GM12878 (cell line): ENCODE measurements at regions not wholly inside any gene's neighbourhood (a gene's known extent, or its start where the extent isn't known, plus 50 kb on each side); places are given as distances from the start of the nearest gene placed in this dataset.

Source experiments
- ATAC-seq: fragments of 200-7000 bp; cut with Tn5 transposase; 3 replicates; pipeline ENCODE4 v1.9.1; 2020; ENCODE audit warnings: mild to moderate bottlenecking, moderate library complexity
- BruUV-seq: library from RNA; stranded (reverse); fragments of 400-500 nt; replicated peaks from 2 replicates; lab custom pipeline; 2021; lab: Mats Ljungman, UMichigan
- CTCF ChIA-PET: fragments of 300-600 bp; sonication (Branson Sonifier 250); formaldehyde crosslinking; extraction: SDS; loops from one replicate; lab custom pipeline; 2021; ENCODE audit warnings: inconsistent platforms; lab: Yijun Ruan, JAX
- POLR2A ChIA-PET: fragments of 350-600 bp; formaldehyde crosslinking; extraction: SDS; loops from one replicate; lab custom pipeline; 2021; ENCODE audit warnings: inconsistent platforms; lab: Charles Lee
- RAD21 ChIA-PET: fragments of 300-600 bp; sonication (Branson Sonifier 250); formaldehyde crosslinking; loops from one replicate; lab custom pipeline; 2023; ENCODE audit warnings: antibody characterized with exemption; ENCODE audit not compliant: unreplicated experiment; lab: Charles Lee
- SMC1A ChIA-PET: fragments of 300-600 bp; sonication (Branson Sonifier 250); formaldehyde crosslinking; loops from one replicate; lab custom pipeline; 2023; ENCODE audit not compliant: unreplicated experiment, uncharacterized antibody; lab: Charles Lee
- DNase-seq: peaks from one replicate; pipeline ENCODE4 v3.0.0-alpha.2; 2011; ENCODE audit warnings: low read depth, low spot score
- FAIRE-seq: peaks from 3 replicates; lab custom pipeline; 2011; peaks lifted over from hg19 to GRCh38; lab: Jason Lieb, UNC
- H2AFZ ChIP-seq: 2 replicates; pipeline ENCODE4 v1.6.0; 2011; ENCODE audit warnings: low read depth, low read length, control low read depth; ENCODE audit not compliant: control insufficient read depth
- H3K27ac ChIP-seq: 2 replicates; pipeline ENCODE4 v1.5.1; 2011; ENCODE audit warnings: control low read depth; ENCODE audit not compliant: control insufficient read depth, insufficient read depth
- H3K27me3 ChIP-seq, 2 experiments: replicated peaks in 1 of 2; 2 replicates each; pipeline versions ENCODE4 v1.6.0 to v1.6.1; 2011; ENCODE audit warnings: low read length in 1 of 2; ENCODE audit not compliant: control insufficient read depth in 2 of 2, insufficient read depth in 2 of 2
- H3K36me3 ChIP-seq, 2 experiments: 2 replicates each; pipeline ENCODE4 v1.5.1; 2011; ENCODE audit warnings: low read length in 1 of 2; ENCODE audit not compliant: control insufficient read depth in 2 of 2, insufficient read depth in 2 of 2
- H3K4me1 ChIP-seq: 2 replicates; pipeline ENCODE4 v1.6.1; 2011; ENCODE audit warnings: mild to moderate bottlenecking, low read length, moderate library complexity, mixed read lengths; ENCODE audit not compliant: control insufficient read depth, insufficient read depth
- H3K4me2 ChIP-seq: 2 replicates; pipeline ENCODE4 v1.6.0; 2011; ENCODE audit warnings: control low read depth; ENCODE audit not compliant: control insufficient read depth, insufficient read depth
- H3K4me3 ChIP-seq: fragments of 200-600 bp; sonication (generic); 2 replicates; pipeline ENCODE4 v1.5.1; 2016
- H3K79me2 ChIP-seq: 2 replicates; pipeline ENCODE4 v1.6.0; 2011; ENCODE audit warnings: low read length; ENCODE audit not compliant: control insufficient read depth, insufficient read depth
- H3K9ac ChIP-seq: 2 replicates; pipeline ENCODE4 v1.8.0; 2011; ENCODE audit warnings: low read length, control low read depth, mixed read lengths; ENCODE audit not compliant: control insufficient read depth, insufficient read depth
- H3K9me3 ChIP-seq: replicated peaks from 3 replicates; pipeline ENCODE4 v1.5.1; 2011; ENCODE audit warnings: mild to moderate bottlenecking, low read length; ENCODE audit not compliant: control insufficient read depth, insufficient read depth
- H4K20me1 ChIP-seq: 2 replicates; pipeline ENCODE4 v1.6.0; 2011; ENCODE audit not compliant: control insufficient read depth, insufficient read depth
- ATF7 ChIP-seq: fragments of 450-650 bp; IDR thresholded peaks from 2 replicates; pipeline ENCODE4 v1.6.1; 2016; ENCODE audit warnings: low read depth, mild to moderate bottlenecking
- BACH1 ChIP-seq: fragments of 450-650 bp; IDR thresholded peaks from 2 replicates; pipeline ENCODE4 v1.6.1; 2017; ENCODE audit warnings: mild to moderate bottlenecking, borderline replicate concordance
- CBX5 ChIP-seq: sonication (generic); IDR thresholded peaks from 2 replicates; pipeline ENCODE4 v1.6.1; 2016; ENCODE audit warnings: low read depth, moderate library complexity, mild to moderate bottlenecking, inconsistent platforms
- CREB1 ChIP-seq: IDR thresholded peaks from 2 replicates; pipeline ENCODE4 v1.6.1; 2012; ENCODE audit warnings: low read depth, mild to moderate bottlenecking, inconsistent platforms
- ESRRA ChIP-seq: IDR thresholded peaks from 2 replicates; pipeline ENCODE4 v1.6.1; 2012; ENCODE audit warnings: mild to moderate bottlenecking, low read length, improper control_type of control experiment
- JUNB ChIP-seq: IDR thresholded peaks from 2 replicates; pipeline ENCODE4 v1.6.1; 2016; ENCODE audit warnings: antibody characterized with exemption, mild to moderate bottlenecking
- KLF5 ChIP-seq: fragments of 450-650 bp; IDR thresholded peaks from 2 replicates; pipeline ENCODE4 v1.6.1; 2014; ENCODE audit warnings: mild to moderate bottlenecking; ENCODE audit not compliant: partially characterized antibody
- MEF2A ChIP-seq: IDR thresholded peaks from 2 replicates; pipeline ENCODE4 v1.6.1; 2011; ENCODE audit warnings: low read depth, mild to moderate bottlenecking, low read length, moderate library complexity; ENCODE audit not compliant: insufficient read depth
- NBN ChIP-seq: fragments of 450-650 bp; IDR thresholded peaks from 2 replicates; pipeline ENCODE4 v1.6.1; 2016
- NR2C1 ChIP-seq: fragments of 450-650 bp; IDR thresholded peaks from 2 replicates; pipeline ENCODE4 v1.6.1; 2017; ENCODE audit warnings: antibody characterized with exemption, mild to moderate bottlenecking, moderate library complexity
- RAD21 ChIP-seq: IDR thresholded peaks from 2 replicates; pipeline ENCODE4 v1.6.1; 2011; ENCODE audit warnings: mild to moderate bottlenecking, low read depth, low read length, moderate library complexity; ENCODE audit not compliant: insufficient read depth
- RAD51 ChIP-seq: fragments of 450-650 bp; IDR thresholded peaks from 2 replicates; pipeline ENCODE4 v1.6.1; 2016; ENCODE audit warnings: moderate library complexity, mild to moderate bottlenecking, inconsistent platforms
- SMAD1 ChIP-seq: fragments of 450-650 bp; IDR thresholded peaks from 2 replicates; pipeline ENCODE4 v1.6.1; 2018; ENCODE audit warnings: mild to moderate bottlenecking, low read depth; ENCODE audit not compliant: partially characterized antibody
- SUZ12 ChIP-seq: fragments of 200-600 bp; sonication (generic); IDR thresholded peaks from one replicate; pipeline ENCODE4 v1.6.1; 2018; ENCODE audit warnings: antibody characterized with exemption, mild to moderate bottlenecking; ENCODE audit not compliant: unreplicated experiment
- WRNIP1 ChIP-seq: IDR thresholded peaks from 2 replicates; pipeline ENCODE4 v1.6.1; 2011; ENCODE audit warnings: low read depth, low read length, improper control_type of control experiment, borderline replicate concordance
- ZNF622 ChIP-seq: fragments of 450-650 bp; IDR thresholded peaks from 2 replicates; pipeline ENCODE4 v1.6.1; 2017; ENCODE audit warnings: mild to moderate bottlenecking, inconsistent platforms
- WGBS: methylation state at CpG from one replicate; pipeline ENCODE4 v1.1.6; 2016; ENCODE audit warnings: low lambda C conversion rate; ENCODE audit not compliant: insufficient replicate concordance, insufficient coverage; ENCODE audit errors: missing lambda C conversion rate; 5-methylcytosine and 5-hydroxymethylcytosine counted together
- in situ Hi-C: fragments of 300-500 bp; cut with MboI; formaldehyde crosslinking; loops from 9 replicates; pipeline ENCODE4 v1.14.3; 2018; ENCODE audit warnings: mixed read lengths
- intact Hi-C: fragments of 100-400 bp; cut with micrococcal nuclease; formaldehyde crosslinking; loops from one replicate; pipeline ENCODE4 v1.14.2; 2022; ENCODE audit not compliant: unreplicated experiment
- TF ChIP-seq, protein P1 (sequence below): fragments of 450-650 bp; IDR thresholded peaks from 2 replicates; pipeline ENCODE4 v1.6.1; 2016; ENCODE audit warnings: mild to moderate bottlenecking, moderate library complexity, borderline replicate concordance

DNA sequence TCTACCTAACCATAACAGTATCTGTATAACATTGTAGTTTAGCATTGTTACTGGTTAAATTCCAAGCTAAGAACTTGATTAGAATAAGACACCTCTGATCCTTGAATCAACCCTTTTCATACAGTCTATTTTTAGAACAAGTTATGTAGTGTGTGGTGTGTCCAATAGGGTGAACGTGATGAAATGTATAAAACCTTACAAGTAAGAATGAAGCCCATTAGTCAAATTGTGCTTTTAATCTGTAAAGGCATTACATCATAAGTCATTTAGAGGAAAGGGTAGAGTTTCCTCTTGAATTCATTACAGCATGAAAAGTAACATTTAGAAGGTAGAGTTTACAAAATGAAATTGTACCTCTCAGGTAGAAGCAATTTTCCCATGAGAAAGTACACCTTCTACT is 479.2 kb downstream of the LTN1 start:
- ChIA-PET POLR2A (no interaction called here), SMC1A (interaction anchor here (0.6 kb wide), 1 partner anchor 372 kb away, joined by 4 read pairs; no protein-coding TSS in a partner anchor), CTCF (interaction anchor here (3.3 kb wide), 1 partner anchor 232 kb away, joined by 19 read pairs; no protein-coding TSS in a partner anchor), RAD21 (no interaction called here)
- no peak overlapping the region for H3K9ac ChIP-seq
- BruUV-seq, result no TSS peak
- TF ChIP-seq ESRRA (no peak), SUZ12 (no peak), ATF7 (no peak), CBX5 (no peak), SMAD1 (no peak), BACH1 (no peak)
- ATAC-seq (no peak), FAIRE-seq (peak; percentile 27), DNase-seq (no peak)
- H2AFZ ChIP-seq, result no peak overlapping the region
- intact Hi-C loops, result loop anchor here (10.0 kb wide), 1 partner anchor 1669 kb away; the partner anchor contains the start of gene ADAMTS1
- in situ Hi-C loops, result no loop called here
- H3K4me3 ChIP-seq, result no peak overlapping the region
- no peaks in the 10 kb centered on the region for H3K27me3 ChIP-seq
- no peak overlapping the region for H3K4me2 ChIP-seq
- no peaks in the 10 kb centered on the region for H3K4me1 ChIP-seq
- 0% methylated on average over 1 of the region's 1 CpG for WGBS
- no peaks in the 10 kb centered on the region for H3K36me3 ChIP-seq
- H3K9me3 ChIP-seq, result no peaks in the 10 kb centered on the region
- H4K20me1 ChIP-seq, result no peaks in the 10 kb centered on the region
- H3K79me2 ChIP-seq, result no peaks in the 10 kb centered on the region
- H3K27ac ChIP-seq, result no peak overlapping the region

DNA sequence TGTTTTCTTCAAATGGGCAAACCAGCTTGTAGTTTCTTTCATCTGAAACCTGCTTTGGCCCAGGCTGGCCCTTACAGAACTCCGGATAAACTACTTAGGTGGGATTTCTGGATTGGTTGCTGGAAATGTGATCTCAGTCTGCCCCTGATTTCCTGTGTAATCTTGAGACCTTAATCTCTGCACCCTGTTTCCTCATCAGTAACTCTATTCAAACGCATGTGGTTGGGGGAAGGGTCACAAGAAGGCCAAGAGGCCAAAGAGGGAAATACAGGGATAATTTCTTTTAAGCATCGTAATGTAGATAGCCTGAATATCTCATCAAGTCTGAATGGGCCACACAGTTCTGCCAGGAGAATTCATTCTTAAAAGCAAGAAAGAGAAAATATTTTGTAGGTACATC is 483.6 kb downstream of the LTN1 start:
- H4K20me1 ChIP-seq, result no peaks in the 10 kb centered on the region
- no peak for FAIRE-seq
- ChIA-PET SMC1A (interaction anchor here (0.6 kb wide), 1 partner anchor 13 kb away, joined by 3 read pairs; no protein-coding TSS in a partner anchor), RAD21 (no interaction called here), CTCF (interaction anchor here (1.0 kb wide), 1 partner anchor 8 kb away, joined by 3 read pairs; no protein-coding TSS in a partner anchor), POLR2A (no interaction called here)
- H2AFZ ChIP-seq, result no peak overlapping the region
- ATAC-seq, result no peak
- no peak overlapping the region for H3K27ac ChIP-seq
- no peaks in the 10 kb centered on the region for H3K9me3 ChIP-seq
- 45% methylated on average over 3 of the region's 3 CpGs for WGBS
- in situ Hi-C loops, result no loop called here
- no peaks in the 10 kb centered on the region for H3K27me3 ChIP-seq
- no peak overlapping the region for H3K4me3 ChIP-seq
- H3K4me2 ChIP-seq, result no peak overlapping the region
- H3K79me2 ChIP-seq, result no peaks in the 10 kb centered on the region
- no peak for DNase-seq
- H3K4me1 ChIP-seq, result no peaks in the 10 kb centered on the region
- H3K9ac ChIP-seq, result no peak overlapping the region
- BruUV-seq, result no TSS peak
- intact Hi-C loops, result no loop called here
- H3K36me3 ChIP-seq, result no peaks in the 10 kb centered on the region
- no peak for TF ChIP-seq CREB1
- no peak for TF ChIP-seq ZNF622
- TF ChIP-seq BACH1, result no peak
- TF ChIP-seq NBN, result no peak
- no peak for TF ChIP-seq WRNIP1
- TF ChIP-seq RAD21, result no peak
- TF ChIP-seq, protein P1, sequence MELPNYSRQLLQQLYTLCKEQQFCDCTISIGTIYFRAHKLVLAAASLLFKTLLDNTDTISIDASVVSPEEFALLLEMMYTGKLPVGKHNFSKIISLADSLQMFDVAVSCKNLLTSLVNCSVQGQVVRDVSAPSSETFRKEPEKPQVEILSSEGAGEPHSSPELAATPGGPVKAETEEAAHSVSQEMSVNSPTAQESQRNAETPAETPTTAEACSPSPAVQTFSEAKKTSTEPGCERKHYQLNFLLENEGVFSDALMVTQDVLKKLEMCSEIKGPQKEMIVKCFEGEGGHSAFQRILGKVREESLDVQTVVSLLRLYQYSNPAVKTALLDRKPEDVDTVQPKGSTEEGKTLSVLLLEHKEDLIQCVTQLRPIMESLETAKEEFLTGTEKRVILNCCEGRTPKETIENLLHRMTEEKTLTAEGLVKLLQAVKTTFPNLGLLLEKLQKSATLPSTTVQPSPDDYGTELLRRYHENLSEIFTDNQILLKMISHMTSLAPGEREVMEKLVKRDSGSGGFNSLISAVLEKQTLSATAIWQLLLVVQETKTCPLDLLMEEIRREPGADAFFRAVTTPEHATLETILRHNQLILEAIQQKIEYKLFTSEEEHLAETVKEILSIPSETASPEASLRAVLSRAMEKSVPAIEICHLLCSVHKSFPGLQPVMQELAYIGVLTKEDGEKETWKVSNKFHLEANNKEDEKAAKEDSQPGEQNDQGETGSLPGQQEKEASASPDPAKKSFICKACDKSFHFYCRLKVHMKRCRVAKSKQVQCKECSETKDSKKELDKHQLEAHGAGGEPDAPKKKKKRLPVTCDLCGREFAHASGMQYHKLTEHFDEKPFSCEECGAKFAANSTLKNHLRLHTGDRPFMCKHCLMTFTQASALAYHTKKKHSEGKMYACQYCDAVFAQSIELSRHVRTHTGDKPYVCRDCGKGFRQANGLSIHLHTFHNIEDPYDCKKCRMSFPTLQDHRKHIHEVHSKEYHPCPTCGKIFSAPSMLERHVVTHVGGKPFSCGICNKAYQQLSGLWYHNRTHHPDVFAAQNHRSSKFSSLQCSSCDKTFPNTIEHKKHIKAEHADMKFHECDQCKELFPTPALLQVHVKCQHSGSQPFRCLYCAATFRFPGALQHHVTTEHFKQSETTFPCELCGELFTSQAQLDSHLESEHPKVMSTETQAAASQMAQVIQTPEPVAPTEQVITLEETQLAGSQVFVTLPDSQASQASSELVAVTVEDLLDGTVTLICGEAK, result no peak
- no peak for TF ChIP-seq NR2C1
- TF ChIP-seq JUNB, result no peak
- no peak for TF ChIP-seq MEF2A
- no peak for TF ChIP-seq SUZ12
- TF ChIP-seq RAD51, result no peak
- TF ChIP-seq KLF5, result no peak
